ENCODE measurements at regions not wholly inside any gene's neighbourhood (a gene's known extent, or its start where the extent isn't known, plus 50 kb on each side); places are given as distances from the start of the nearest gene placed in this dataset.
"Not testable (repeated sequence)": the region's sequence is repeated elsewhere in the genome, so short reads cannot be mapped to it uniquely, and the experiment has no call there.

GRCh38 chr7:131774419-131775220 is 218.2 kb upstream of the PODXL start:
- no peak for DNase-seq (ENCODE audit: insufficient read length, low spot score)
- no peak for TF ChIP-seq CTCF (IDR thresholded peaks at IDR 0.05; ENCODE audit: insufficient read depth, missing control alignments)
- no peak for FAIRE-seq

- no peak for FAIRE-seq
- no peak for DNase-seq (ENCODE audit: insufficient read length, low spot score)
- no peak for TF ChIP-seq CTCF (IDR thresholded peaks at IDR 0.05; ENCODE audit: insufficient read depth, missing control alignments)
Observed at GRCh38 chr7:131773413-131773812, 217.0 kb upstream of the PODXL start.

GRCh38 chr7:131769241-131769640 is 212.8 kb upstream of the PODXL start:
- TF ChIP-seq CTCF (IDR thresholded peaks at IDR 0.05; ENCODE audit: insufficient read depth, missing control alignments): no peak
- FAIRE-seq (no peak), DNase-seq (ENCODE audit: insufficient read length, low spot score) (no peak)

GRCh38 chr7:131767591-131767990 is 211.2 kb upstream of the PODXL start:
- no peak for TF ChIP-seq CTCF (IDR thresholded peaks at IDR 0.05; ENCODE audit: insufficient read depth, missing control alignments)
- no peak for DNase-seq (ENCODE audit: insufficient read length, low spot score)
- FAIRE-seq: no peak

GRCh38 chr7:131765575-131765974 is 209.1 kb upstream of the PODXL start:
- TF ChIP-seq CTCF (IDR thresholded peaks at IDR 0.05; ENCODE audit: insufficient read depth, missing control alignments): no peak
- FAIRE-seq (no peak), DNase-seq (ENCODE audit: insufficient read length, low spot score) (no peak)

GRCh38 chr7:131764143-131764775 is 207.8 kb upstream of the PODXL start:
- FAIRE-seq (no peak), DNase-seq (ENCODE audit: insufficient read length, low spot score) (no peak)
- TF ChIP-seq CTCF (IDR thresholded peaks at IDR 0.05; ENCODE audit: insufficient read depth, missing control alignments): no peak

- no peak for TF ChIP-seq CTCF (IDR thresholded peaks at IDR 0.05; ENCODE audit: insufficient read depth, missing control alignments)
- FAIRE-seq (no peak), DNase-seq (ENCODE audit: insufficient read length, low spot score) (no peak)
Observed at GRCh38 chr7:131762753-131763152, 206.3 kb upstream of the PODXL start.

- DNase-seq (ENCODE audit: insufficient read length, low spot score); FAIRE-seq: not testable (repeated sequence)
Observed at GRCh38 chr7:131755801-131756200, 199.4 kb upstream of the PODXL start.
